ENCODE measurements at regions not wholly inside any gene's neighbourhood (a gene's known extent, or its start where the extent isn't known, plus 50 kb on each side); places are given as distances from the start of the nearest gene placed in this dataset.

DNA sequence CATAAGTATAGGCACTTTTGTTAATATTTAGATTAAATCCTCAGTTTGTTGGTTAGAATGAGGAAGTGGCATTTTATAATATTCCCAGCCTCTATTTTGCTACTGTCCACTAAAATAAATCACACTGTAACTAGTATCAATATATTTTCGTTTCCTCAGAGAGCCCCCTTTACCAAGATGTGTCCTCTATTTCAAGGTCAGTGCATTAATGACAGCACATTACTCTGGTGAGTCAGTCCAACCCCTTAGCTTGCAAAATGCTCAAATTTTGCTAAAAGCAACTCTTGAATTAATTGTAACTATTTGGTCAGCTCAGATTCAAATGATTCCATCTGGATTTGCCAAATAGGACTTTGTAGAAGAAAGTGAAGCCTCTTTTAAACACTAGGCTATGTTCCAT, 199.3 kb downstream of the PDHA2 start:
- H3K27me3 ChIP-seq (replicated peaks in 1 of 2; ENCODE audit: control insufficient read depth in 2 of 2, insufficient read depth in 2 of 2, low read length in 1 of 2), result no peaks in the 10 kb centered on the region
- intact Hi-C loops (cut with micrococcal nuclease; ENCODE audit: unreplicated experiment), result loop anchor here (5.0 kb wide), 1 partner anchor 532 kb away; no protein-coding TSS in a partner anchor
- no peaks in the 10 kb centered on the region for H3K79me2 ChIP-seq (ENCODE audit: control insufficient read depth, insufficient read depth, low read length)
- no peaks in the 10 kb centered on the region for H3K9me3 ChIP-seq (replicated peaks; ENCODE audit: control insufficient read depth, insufficient read depth, low read length)
- no peak for ATAC-seq
- H2AFZ ChIP-seq (ENCODE audit: control insufficient read depth, low read depth, low read length), result no peak overlapping the region
- FAIRE-seq, result no peak
- no peak overlapping the region for H3K9ac ChIP-seq (ENCODE audit: control insufficient read depth, insufficient read depth, low read length)
- WGBS (ENCODE audit: insufficient coverage, insufficient replicate concordance, low lambda C conversion rate, missing lambda C conversion rate), result 0% methylated on average over 1 of the region's 1 CpG
- no peaks in the 10 kb centered on the region for H3K4me1 ChIP-seq (ENCODE audit: control insufficient read depth, insufficient read depth, low read length)
- BruUV-seq (replicated peaks), result no TSS peak
- DNase-seq (ENCODE audit: low read depth, low spot score), result no peak
- TF ChIP-seq IRF4 (IDR thresholded peaks at IDR 0.05; ENCODE audit: low read depth, low read length), result no peak
- TF ChIP-seq MEF2B (IDR thresholded peaks at IDR 0.05; ENCODE audit: partially characterized antibody, poor library complexity, severe bottlenecking), result no peak
- TF ChIP-seq ZSCAN29 (IDR thresholded peaks at IDR 0.05), result no peak
- no peak for TF ChIP-seq RAD21 (IDR thresholded peaks at IDR 0.05; ENCODE audit: insufficient read depth, low read depth, low read length)
- TF ChIP-seq NBN (IDR thresholded peaks at IDR 0.05), result no peak
- TF ChIP-seq CTCF (IDR thresholded peaks at IDR 0.05 in 2 of 3, conservative IDR thresholded peaks at IDR 0.05 in 1 of 3; ENCODE audit: control insufficient read depth in 2 of 3, extremely low read depth in 1 of 3, insufficient read depth in 1 of 3, low read depth in 3 of 3, low read length in 3 of 3), result no peak
- TF ChIP-seq SKIL (IDR thresholded peaks at IDR 0.05; ENCODE audit: low read depth, poor library complexity, severe bottlenecking), result no peak
- TF ChIP-seq NKRF (conservative IDR thresholded peaks at IDR 0.05), result no peak
- no peak for TF ChIP-seq ASH2L (IDR thresholded peaks at IDR 0.05; ENCODE audit: borderline replicate concordance, low read depth)
- TF ChIP-seq BMI1 (IDR thresholded peaks at IDR 0.05; ENCODE audit: borderline replicate concordance), result no peak
- no peak for TF ChIP-seq SPI1 (IDR thresholded peaks at IDR 0.05; ENCODE audit: borderline replicate concordance, insufficient read depth, low read depth, low read length)
- no peak for TF ChIP-seq POLR2A (IDR thresholded peaks at IDR 0.05; ENCODE audit: low read depth, low read length)
- H3K27ac ChIP-seq (ENCODE audit: control insufficient read depth, insufficient read depth), result no peak overlapping the region
- SMC1A ChIA-PET (ENCODE audit: uncharacterized antibody, unreplicated experiment), result no interaction called here
- CTCF ChIA-PET, result no interaction called here
- H3K4me2 ChIP-seq (ENCODE audit: control insufficient read depth, insufficient read depth), result no peak overlapping the region
- in situ Hi-C loops (cut with MboI), result loop anchor here (25.0 kb wide), 1 partner anchor 877 kb away; no protein-coding TSS in a partner anchor
- H4K20me1 ChIP-seq (ENCODE audit: control insufficient read depth, insufficient read depth), result no peaks in the 10 kb centered on the region
- no peaks in the 10 kb centered on the region for H3K36me3 ChIP-seq (ENCODE audit: control insufficient read depth in 2 of 2, insufficient read depth in 2 of 2, low read length in 1 of 2)
- POLR2A ChIA-PET, result no interaction called here
- H3K4me3 ChIP-seq, result no peak overlapping the region
- RAD21 ChIA-PET (ENCODE audit: unreplicated experiment), result no interaction called here

All from GM12878 (cell line).